ENCODE measurements at regions not wholly inside any gene's neighbourhood (a gene's known extent, or its start where the extent isn't known, plus 50 kb on each side); places are given as distances from the start of the nearest gene placed in this dataset.

DNA sequence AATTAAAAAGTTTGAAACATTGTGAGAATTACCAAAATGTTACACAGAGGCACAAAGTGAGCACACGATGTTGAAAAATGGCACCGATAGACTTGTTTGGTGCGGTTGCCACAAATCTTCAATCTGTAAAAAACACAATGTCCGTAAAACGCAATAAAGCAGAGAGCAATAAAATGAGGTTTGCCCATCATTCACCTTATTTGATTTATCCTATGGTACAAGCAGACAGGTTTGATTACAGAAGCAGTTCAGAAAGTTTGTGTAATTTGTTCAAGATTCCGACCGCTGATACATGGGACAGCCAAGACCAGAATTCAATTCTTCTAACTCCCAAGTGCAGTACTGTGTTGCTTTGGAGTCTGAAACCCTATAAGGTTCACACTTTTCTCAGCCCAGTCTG is 318.3 kb upstream of the PROX1 start:
- intact Hi-C loops (cut with DNase I): no loop called here
- no peak overlapping the region for H3K4me3 ChIP-seq
- H3K27ac ChIP-seq (replicated peaks in 1 of 4): no peak overlapping the region
- no peaks in the 10 kb centered on the region for H3K36me3 ChIP-seq
- DNase-seq (ENCODE audit: extremely low spot score): no peak
- WGBS: 93% methylated on average over 7 of the region's 7 CpGs
- no peak for TF ChIP-seq EP300 (IDR thresholded peaks at IDR 0.05)
- TF ChIP-seq CTCF (IDR thresholded peaks at IDR 0.05): no peak
- TF ChIP-seq POLR2A (IDR thresholded peaks at IDR 0.05; ENCODE audit: low read depth): no peak
- no peak for TF ChIP-seq POLR2AphosphoS5 (IDR thresholded peaks at IDR 0.05)
- no peaks in the 10 kb centered on the region for H3K9me3 ChIP-seq
- H3K4me1 ChIP-seq: no peaks in the 10 kb centered on the region
- H3K27me3 ChIP-seq: peaks cover 0 to 6% (median 0%) of the 10 kb centered on the region in 4 donors

DNA sequence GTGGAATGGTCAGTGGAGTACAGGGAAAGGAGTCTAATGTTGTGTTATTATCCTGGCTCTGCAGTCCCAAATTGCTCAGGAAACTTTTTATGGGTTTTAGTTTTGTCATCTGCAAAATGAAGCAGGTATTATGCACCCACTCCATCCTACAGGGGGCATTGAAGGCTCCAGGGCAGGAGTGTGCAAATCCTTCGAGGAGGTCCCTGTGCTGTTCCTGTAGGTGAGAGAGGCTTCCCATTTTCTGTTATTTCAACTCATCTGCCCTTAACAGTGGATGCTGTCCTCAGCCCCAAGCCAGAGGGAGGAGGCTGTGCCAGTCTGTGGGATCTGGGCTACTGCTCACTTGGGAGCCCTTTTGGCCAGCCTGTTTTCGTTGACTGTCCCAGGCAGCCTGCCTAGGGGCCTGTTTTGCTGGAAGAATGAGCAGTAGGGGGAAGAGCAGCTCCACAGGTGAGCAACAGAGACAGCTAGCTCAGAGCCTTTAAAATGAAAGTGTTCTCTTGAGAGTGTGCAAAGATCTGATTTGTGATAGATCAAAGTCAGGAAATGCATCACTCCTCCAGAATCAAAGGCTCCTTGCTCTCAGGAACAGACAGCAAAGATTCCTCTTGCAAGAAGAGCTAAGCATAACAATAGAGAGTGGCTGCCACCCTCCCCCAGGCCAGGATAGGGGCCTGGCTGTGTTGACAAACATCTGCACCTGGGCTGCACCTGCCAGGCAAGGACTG is 317.6 kb upstream of the PROX1 start:
- Histone ChIP-seq H3K27me3 (peaks cover 0 to 6% (median 0%) of the 10 kb centered on the region in 4 donors), H3K36me3 (no peaks in the 10 kb centered on the region), H3K4me1 (no peaks in the 10 kb centered on the region), H3K9me3 (no peaks in the 10 kb centered on the region), H3K4me3 (no peak overlapping the region), H3K27ac (replicated peaks in 1 of 4) (no peak overlapping the region)
- WGBS: 28% methylated on average over 2 of the region's 2 CpGs
- TF ChIP-seq CTCF (IDR thresholded peaks at IDR 0.05) (no peak), POLR2AphosphoS5 (IDR thresholded peaks at IDR 0.05) (no peak), EP300 (IDR thresholded peaks at IDR 0.05) (no peak), POLR2A (IDR thresholded peaks at IDR 0.05; ENCODE audit: low read depth) (no peak)
- intact Hi-C loops (cut with DNase I): no loop called here
- DNase-seq (ENCODE audit: extremely low spot score): no peak

DNA sequence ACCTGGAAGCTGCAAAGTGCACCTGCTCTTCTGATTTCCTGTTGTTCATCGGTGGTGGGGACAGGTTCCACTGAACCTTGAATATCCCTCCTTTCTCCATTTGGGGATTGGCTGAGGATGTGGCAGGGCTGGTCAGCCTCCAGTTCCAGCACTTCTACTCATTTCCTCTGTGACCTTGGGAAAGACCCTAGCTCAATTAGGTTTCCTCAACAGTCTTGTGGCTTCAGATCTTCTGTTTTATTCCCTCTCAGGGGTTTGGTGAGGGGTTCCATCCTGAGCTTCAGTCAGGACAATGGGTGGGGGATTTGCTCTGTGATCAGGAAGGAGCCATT is 317.1 kb upstream of the PROX1 start:
- intact Hi-C loops (cut with DNase I): no loop called here
- no peak for TF ChIP-seq POLR2A (IDR thresholded peaks at IDR 0.05; ENCODE audit: low read depth)
- TF ChIP-seq POLR2AphosphoS5 (IDR thresholded peaks at IDR 0.05): no peak
- TF ChIP-seq EP300 (IDR thresholded peaks at IDR 0.05): no peak
- TF ChIP-seq CTCF (IDR thresholded peaks at IDR 0.05): no peak
- Histone ChIP-seq H3K4me1 (no peaks in the 10 kb centered on the region), H3K9me3 (no peaks in the 10 kb centered on the region), H3K36me3 (no peaks in the 10 kb centered on the region), H3K27me3 (peaks cover 0 to 6% (median 0%) of the 10 kb centered on the region in 4 donors), H3K27ac (replicated peaks in 1 of 4) (no peak overlapping the region), H3K4me3 (no peak overlapping the region)
- no peak for DNase-seq (ENCODE audit: extremely low spot score)
- 64% methylated on average over 1 of the region's 1 CpG for WGBS

- Histone ChIP-seq H3K4me3 (no peak overlapping the region), H3K9me3 (no peaks in the 10 kb centered on the region), H3K36me3 (no peaks in the 10 kb centered on the region), H3K27ac (replicated peaks in 1 of 4) (no peak overlapping the region), H3K4me1 (no peaks in the 10 kb centered on the region), H3K27me3 (peaks cover 0 to 6% (median 0%) of the 10 kb centered on the region in 4 donors)
- no peak for DNase-seq (ENCODE audit: extremely low spot score)
- WGBS: 83% methylated on average over 1 of the region's 1 CpG
- TF ChIP-seq EP300 (IDR thresholded peaks at IDR 0.05): no peak
- TF ChIP-seq CTCF (IDR thresholded peaks at IDR 0.05): no peak
- no peak for TF ChIP-seq POLR2AphosphoS5 (IDR thresholded peaks at IDR 0.05)
- no peak for TF ChIP-seq POLR2A (IDR thresholded peaks at IDR 0.05; ENCODE audit: low read depth)
- intact Hi-C loops (cut with DNase I): no loop called here
Observed at GRCh38 chr1:213675043-213675442, 312.7 kb upstream of the PROX1 start.

DNA sequence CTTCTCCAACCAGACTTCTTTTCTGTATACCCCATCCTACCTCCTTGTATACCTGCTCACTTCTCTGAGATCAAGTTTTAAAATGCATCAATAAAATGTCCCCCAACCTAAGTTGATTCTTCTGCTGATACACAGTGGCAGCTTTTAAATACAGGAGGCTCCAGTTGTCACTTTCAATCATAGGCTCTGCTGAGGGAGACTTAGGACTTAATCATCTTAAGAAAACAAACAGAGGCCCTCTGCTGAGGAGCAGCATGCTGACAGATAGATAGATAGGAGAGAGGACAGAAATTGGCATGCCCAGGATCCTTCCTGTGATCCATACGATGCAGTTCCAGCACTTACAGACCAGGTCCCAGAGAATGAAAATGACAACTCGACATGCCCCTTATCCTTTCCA is 311.0 kb upstream of the PROX1 start:
- no peaks in the 10 kb centered on the region for H3K9me3 ChIP-seq
- no peak overlapping the region for H3K4me3 ChIP-seq
- DNase-seq (ENCODE audit: extremely low spot score): peak; percentile 74
- intact Hi-C loops (cut with DNase I): no loop called here
- H3K27me3 ChIP-seq: peaks cover 0 to 6% (median 0%) of the 10 kb centered on the region in 4 donors
- H3K36me3 ChIP-seq: no peaks in the 10 kb centered on the region
- no peak overlapping the region for H3K27ac ChIP-seq (replicated peaks in 1 of 4)
- WGBS: 61% methylated on average over 2 of the region's 2 CpGs
- no peak for TF ChIP-seq CTCF (IDR thresholded peaks at IDR 0.05)
- TF ChIP-seq EP300 (IDR thresholded peaks at IDR 0.05): no peak
- no peak for TF ChIP-seq POLR2AphosphoS5 (IDR thresholded peaks at IDR 0.05)
- TF ChIP-seq POLR2A (IDR thresholded peaks at IDR 0.05; ENCODE audit: low read depth): no peak
- no peaks in the 10 kb centered on the region for H3K4me1 ChIP-seq
